GM18517 (cell line): ENCODE measurements at regions not wholly inside any gene's neighbourhood (a gene's known extent, or its start where the extent isn't known, plus 50 kb on each side); places are given as distances from the start of the nearest gene placed in this dataset.
"Not testable (repeated sequence)": the region's sequence is repeated elsewhere in the genome, so short reads cannot be mapped to it uniquely, and the experiment has no call there.

Source experiments
- ATAC-seq: cut with Tn5 transposase; IDR thresholded peaks from one replicate; pipeline ENCODE4 v1.9.1; 2021; ENCODE audit warnings: mild to moderate bottlenecking, moderate library complexity; ENCODE audit not compliant: unreplicated experiment

DNA sequence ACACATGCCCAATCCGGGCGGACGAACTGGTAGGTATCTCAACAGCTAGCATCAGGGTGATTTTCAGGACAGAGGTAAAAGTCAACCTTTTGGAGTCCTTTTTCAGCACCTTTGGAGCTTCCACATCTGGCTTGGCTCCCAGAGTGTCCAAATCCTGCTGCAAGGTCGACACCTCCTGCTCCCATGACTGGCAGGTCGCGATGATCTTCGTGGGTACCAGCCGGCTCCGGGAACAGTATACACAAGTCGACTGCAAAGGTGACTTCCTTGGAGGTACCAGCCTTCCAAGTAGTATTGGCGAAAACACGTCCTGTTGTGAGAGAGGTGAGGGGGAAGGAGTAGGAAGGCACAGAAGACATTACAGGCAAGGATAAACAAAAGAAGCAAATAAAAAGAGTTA lies 672.7 kb downstream of the TMEM121 start:
- ATAC-seq = no peak

DNA sequence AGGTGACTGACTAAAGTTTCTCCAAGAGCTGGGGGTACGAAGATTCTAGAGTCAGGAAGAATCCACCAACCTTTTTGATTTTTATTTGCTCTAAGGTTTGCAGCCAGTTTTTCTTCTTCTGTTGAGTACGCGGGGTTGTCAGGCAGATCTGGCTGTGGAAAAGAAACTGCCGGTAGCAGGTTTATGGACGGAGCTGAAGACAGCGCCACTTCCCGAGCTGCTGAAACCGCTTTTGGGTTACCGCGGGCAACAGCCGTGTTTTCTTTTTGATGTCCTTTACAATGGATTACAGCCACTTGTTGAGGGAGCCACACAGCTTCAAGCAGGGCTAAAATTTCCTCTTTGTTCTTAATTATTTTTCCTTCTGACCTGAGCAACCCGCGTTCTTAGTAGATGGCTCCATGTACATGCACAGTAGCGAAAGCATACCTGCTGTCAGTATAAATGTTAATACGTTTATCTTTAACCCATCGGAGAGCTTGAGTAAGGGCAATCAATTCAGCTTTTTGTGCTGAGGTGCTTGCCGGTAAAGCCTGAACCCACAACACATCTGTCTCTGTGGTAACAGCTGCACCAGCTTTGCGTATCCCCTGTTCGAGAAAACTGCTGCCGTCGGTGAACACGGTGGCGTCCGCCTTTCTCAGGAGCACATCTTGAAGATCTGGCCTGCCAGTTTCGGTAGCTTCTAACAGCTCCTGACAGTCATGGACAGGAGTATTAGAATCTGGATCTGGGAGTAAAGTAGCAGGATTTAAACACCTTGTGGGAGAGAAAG lies 674.3 kb downstream of the TMEM121 start:
- no peak for ATAC-seq

- ATAC-seq = no peak
These were observed 675.0 kb downstream of the TMEM121 start for GRCh38 chr14:106201376-106201775.

GRCh38 chr14:106203438-106203837 lies 677.1 kb downstream of the TMEM121 start:
- ATAC-seq = no peak

- no peak for ATAC-seq
These were observed 677.7 kb downstream of the TMEM121 start for GRCh38 chr14:106204063-106204462.

DNA sequence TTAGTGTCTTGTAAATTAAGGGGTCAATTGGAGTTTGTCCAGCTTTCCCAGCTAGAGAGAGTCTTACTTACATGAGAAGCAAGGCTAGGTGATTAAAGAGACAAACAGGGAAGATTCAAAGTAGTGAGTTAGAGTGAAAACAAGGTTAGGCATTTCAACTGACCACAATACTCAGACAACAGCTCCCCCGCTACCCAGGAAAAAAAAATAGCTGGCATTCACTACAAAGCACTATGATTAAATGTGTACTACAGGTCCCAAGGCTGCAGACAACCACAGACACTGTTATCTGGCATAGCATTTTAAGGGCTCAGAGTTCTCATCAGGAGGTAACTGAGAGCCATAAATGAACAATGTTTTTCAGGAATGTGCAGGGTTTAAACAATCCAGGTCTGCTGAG lies 680.9 kb downstream of the TMEM121 start:
- no peak for ATAC-seq

DNA sequence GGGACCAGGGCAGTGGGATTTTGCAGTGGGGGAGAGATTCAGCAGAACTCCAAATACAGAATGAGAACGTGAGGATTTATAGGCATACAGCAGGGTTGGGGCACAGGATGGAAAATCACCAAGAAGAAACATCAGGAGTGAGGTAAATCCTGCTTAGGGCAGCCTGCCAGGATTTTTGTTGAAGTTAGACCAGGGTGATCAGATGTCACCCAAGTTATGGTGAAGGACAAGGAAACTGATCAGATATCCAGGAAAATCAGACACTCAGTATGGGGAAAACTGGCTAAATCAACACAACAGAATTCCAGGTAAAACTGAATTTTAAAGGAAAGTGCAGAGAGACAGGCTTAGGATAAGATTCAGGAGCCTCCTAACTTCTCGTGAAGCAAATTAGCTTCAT lies 682.4 kb downstream of the TMEM121 start:
- ATAC-seq = no peak

GRCh38 chr14:106209755-106210154 lies 683.4 kb downstream of the TMEM121 start:
- no peak for ATAC-seq

GRCh38 chr14:106210650-106211049 lies 684.3 kb downstream of the TMEM121 start:
- no peak for ATAC-seq

DNA sequence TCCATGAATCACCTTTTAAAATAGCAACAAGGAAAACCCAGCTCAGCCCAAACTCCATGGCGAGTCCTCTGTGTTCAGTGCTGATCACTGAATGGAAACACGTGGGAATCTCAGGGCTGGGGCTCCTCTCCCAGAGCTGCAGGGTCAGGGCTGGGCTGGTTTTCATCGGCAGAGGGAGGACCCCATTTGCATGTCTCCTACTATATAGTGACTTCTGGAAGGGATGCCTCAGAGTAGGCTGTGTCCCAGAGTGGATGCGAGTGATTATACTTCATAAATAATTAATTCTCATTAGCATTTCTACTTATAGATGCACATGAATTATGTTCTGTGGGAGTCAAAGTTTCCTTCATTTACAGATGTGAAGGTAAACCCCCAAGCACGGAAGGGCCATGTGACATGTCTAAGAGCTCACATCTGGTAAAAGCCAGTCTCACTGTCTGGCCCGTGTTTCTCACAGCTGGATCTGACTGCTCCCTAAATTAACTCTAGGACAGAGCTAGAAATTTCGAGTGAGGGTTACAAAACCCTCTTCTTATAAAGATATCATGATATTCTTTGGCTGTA lies 685.0 kb downstream of the TMEM121 start:
- ATAC-seq = no peak

- no peak for ATAC-seq
These were observed 688.8 kb downstream of the TMEM121 start for GRCh38 chr14:106215229-106215628.

GRCh38 chr14:106216679-106217078 lies 690.3 kb downstream of the TMEM121 start:
- ATAC-seq = no peak

DNA sequence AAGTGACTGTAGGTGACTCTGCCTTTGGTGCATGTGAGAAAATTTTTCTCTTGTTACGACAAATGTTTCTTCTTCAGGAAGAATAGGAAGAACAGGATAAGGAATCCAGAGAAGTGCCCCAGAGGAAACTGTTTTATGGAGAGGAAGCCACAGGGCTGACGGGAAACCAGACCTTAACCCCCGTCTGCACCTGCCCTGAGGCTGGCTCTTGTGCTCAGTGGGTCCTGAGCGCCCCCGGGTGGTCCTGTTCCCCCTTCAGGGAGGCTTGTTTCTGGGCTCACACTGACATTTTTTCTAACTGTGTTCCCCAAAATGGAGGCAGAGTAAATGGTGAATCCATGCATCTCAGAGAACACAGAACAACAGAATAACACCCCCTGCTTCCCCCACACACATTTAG lies 691.8 kb downstream of the TMEM121 start:
- ATAC-seq = no peak

GRCh38 chr14:106222311-106222710 lies 695.9 kb downstream of the TMEM121 start:
- no peak for ATAC-seq

DNA sequence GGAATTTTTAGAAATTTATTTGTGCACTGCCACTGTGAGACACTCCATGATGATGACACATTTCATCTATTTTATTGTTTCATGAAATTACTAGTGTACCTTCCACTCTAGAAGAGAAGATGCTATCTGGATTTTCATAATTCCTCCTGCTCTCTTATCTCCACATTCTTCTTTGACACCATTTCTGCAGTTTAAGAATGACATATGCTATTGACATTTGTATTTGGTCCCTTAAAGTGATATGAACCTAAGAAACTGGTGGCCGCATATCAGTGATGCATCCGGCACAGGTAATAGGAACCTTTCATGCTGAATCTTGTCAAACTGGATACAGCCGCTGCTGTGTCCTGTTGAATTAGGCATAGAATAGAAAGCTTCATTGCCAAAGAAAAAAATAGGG lies 696.3 kb downstream of the TMEM121 start:
- ATAC-seq = no peak

GRCh38 chr14:106227793-106228192 lies 701.4 kb downstream of the TMEM121 start:
- no peak for ATAC-seq

DNA sequence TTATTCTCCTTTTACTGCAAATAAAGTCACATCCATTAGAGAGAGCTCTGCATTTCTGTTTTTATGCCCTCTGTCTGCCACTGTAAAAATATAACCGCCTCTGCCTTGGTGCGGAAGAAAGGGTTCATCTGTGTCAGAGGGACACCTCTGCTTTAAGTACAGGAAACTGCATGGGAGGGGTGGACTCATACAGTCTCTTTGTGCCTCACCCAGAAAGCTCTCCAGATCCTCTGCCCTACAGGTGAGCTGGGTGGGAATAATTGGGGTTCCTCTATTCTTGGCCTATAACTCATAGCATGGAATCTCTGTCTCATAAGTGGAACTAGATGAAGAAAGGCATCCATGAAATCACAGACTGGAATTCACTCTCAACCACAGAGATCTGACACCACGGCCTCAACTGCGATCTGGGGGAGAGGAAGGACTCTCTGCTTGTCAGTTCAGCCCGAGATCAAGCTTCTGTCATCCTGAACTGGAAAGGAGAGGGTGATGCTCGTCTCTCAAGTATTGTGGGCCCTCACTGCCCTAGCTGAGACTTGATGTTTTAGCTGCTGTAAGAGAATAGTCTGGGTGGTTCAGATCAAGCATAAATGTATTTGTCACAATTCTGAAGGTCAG lies 702.3 kb downstream of the TMEM121 start:
- no peak for ATAC-seq

DNA sequence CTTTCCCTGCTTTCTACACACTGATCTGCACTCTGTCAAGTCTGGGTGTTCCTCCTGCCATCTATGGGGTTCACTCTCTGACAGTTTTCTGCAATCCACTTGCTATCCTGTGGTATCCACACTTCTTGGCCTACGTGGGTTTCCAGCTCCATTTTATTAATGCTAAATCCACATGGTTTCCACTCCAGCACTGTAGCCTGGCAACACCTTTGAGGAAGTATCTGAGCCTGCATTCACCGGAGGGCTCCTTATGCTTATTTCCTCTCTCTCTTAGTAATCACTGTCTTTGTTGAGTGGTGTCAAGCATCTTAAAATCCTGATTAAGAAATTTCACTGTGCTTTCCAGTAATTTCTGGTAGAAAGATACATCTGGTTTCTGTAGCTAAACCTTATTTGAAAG lies 703.7 kb downstream of the TMEM121 start:
- ATAC-seq = no peak

GRCh38 chr14:106233191-106233590 lies 706.8 kb downstream of the TMEM121 start:
- ATAC-seq = not testable (repeated sequence)

DNA sequence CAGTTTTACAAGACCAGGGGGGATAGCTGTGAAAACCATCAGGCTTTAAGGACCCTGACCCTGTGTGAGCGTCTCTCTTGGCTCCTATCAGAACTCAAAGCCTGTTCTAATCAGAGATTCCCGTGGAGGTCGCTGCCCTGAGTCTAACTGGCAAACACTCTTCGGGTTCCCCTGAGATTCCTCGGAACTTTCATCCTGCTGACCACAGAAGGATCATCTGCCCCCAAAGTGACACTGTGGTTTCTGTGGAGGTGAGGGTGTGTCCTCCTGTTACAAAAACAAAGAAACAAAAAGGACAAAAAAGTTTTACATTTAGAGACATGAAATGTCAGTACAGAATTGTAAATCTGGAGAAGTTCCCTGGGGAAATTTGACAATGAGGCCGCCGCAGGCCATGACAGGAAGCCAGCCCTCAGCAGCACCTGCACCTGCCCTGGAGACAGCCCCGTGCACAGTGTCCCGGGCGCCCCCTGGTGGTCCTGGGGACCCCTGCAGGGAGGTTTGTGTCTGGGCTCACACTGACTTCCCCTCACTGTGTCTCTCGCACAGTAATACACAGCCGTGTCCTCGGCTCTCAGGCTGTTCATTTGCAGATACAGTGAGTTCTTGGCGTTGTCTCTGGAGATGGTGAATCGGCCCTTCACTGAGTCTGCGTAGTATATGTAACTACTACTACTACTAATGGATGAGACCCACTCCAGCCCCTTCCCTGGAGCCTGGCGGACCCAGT lies 708.3 kb downstream of the TMEM121 start:
- ATAC-seq = not testable (repeated sequence)

- no peak for ATAC-seq
These were observed 709.2 kb downstream of the TMEM121 start for GRCh38 chr14:106235356-106236159.
